Lung (tissue), 11 donors: ENCODE measurements at regions not wholly inside any gene's neighbourhood (a gene's known extent, or its start where the extent isn't known, plus 50 kb on each side); places are given as distances from the start of the nearest gene placed in this dataset.

Source experiments
- ATAC-seq: fragments of 200-7000 bp; cut with Tn5 transposase; one replicate; pipeline ENCODE4 v1.9.1; 2020; ENCODE audit warnings: moderate number of reproducible peaks; ENCODE audit not compliant: insufficient read depth, low FRiP score
- DNase-seq, 3 donors: peaks; one replicate each; pipeline ENCODE4 v3.0.0-alpha.2; 2013 to 2017
- H3K27ac ChIP-seq, 2 donors: one replicate each; pipeline ENCODE4 v1.5.1; 2013; ENCODE audit warnings: mild to moderate bottlenecking in 2 of 2, moderate library complexity in 2 of 2, control low read depth in 1 of 2, inconsistent platforms in 1 of 2, low read depth in 1 of 2, low read length in 1 of 2
- H3K27me3 ChIP-seq, 3 donors: one replicate each; pipeline ENCODE4 v1.5.1; 2013; ENCODE audit warnings: low read length in 2 of 3; ENCODE audit not compliant: control insufficient read depth in 3 of 3, insufficient read depth in 3 of 3
- H3K36me3 ChIP-seq, 4 donors: one replicate each; pipeline ENCODE4 v1.5.1; 2013; ENCODE audit warnings: low read length in 4 of 4, mild to moderate bottlenecking in 1 of 4, moderate library complexity in 1 of 4; ENCODE audit not compliant: control insufficient read depth in 4 of 4, insufficient read depth in 4 of 4
- H3K4me1 ChIP-seq, 5 donors: one replicate each; pipeline ENCODE4 v1.5.1; 2013; ENCODE audit warnings: low read length in 5 of 5, mild to moderate bottlenecking in 2 of 5, moderate library complexity in 1 of 5; ENCODE audit not compliant: control insufficient read depth in 5 of 5, insufficient read depth in 5 of 5
- H3K4me3 ChIP-seq: one replicate; pipeline ENCODE4 v1.5.1; 2013; ENCODE audit warnings: mild to moderate bottlenecking, control low read depth, moderate library complexity
- H3K9ac ChIP-seq, 2 donors: one replicate each; pipeline ENCODE4 v1.5.1; 2013; ENCODE audit warnings: low read length in 2 of 2, control low read depth in 1 of 2; ENCODE audit not compliant: insufficient read depth in 1 of 2
- H3K9me3 ChIP-seq, 4 donors: one replicate each; pipeline ENCODE4 v1.5.1; 2013; ENCODE audit warnings: low read length in 3 of 4, mild to moderate bottlenecking in 1 of 4, moderate library complexity in 1 of 4; ENCODE audit not compliant: control insufficient read depth in 4 of 4, insufficient read depth in 3 of 4
- CTCF ChIP-seq: IDR thresholded peaks from 2 replicates; pipeline ENCODE4 v1.5.1; 2012; ENCODE audit warnings: mild to moderate bottlenecking; ENCODE audit errors: control extremely low read depth, extremely low read depth
- WGBS, 2 donors: extraction: QIAGEN DNeasy Blood & Tissue Kit; methylation state at CpG; one replicate each; pipeline ENCODE4 v1.1.7; 2013; 5-methylcytosine and 5-hydroxymethylcytosine counted together
- donor health status: control.
- donor health status: control.
- donor health status: Bipolar disorder and iron deficiency.
- donor health status: healthy.
- donor health status: DM: yes; HTN: yes; CAD: no.

- peaks cover 0 to 20% (median 7%) of the 10 kb centered on the region in 5 donors for H3K4me1 ChIP-seq
- DNase-seq (peak; percentile 31 to 81 (median 39)), ATAC-seq (no peak)
- no peaks in the 10 kb centered on the region for H3K36me3 ChIP-seq
- no peak for TF ChIP-seq CTCF
- no peaks in the 10 kb centered on the region for H3K27me3 ChIP-seq
- H3K9ac ChIP-seq = no peak overlapping the region
- no peak overlapping the region for H3K27ac ChIP-seq
- H3K4me3 ChIP-seq = no peak overlapping the region
- 77 to 83% methylated on average over 24 of the region's 24 CpGs for WGBS, 2 donors
- H3K9me3 ChIP-seq = no peaks in the 10 kb centered on the region
Measured at GRCh38 chr6:168155821-168156741, 77.1 kb upstream of the FRMD1 start.

- no peak overlapping the region for H3K27ac ChIP-seq
Measured at GRCh38 chr6:168155193-168155592, 76.2 kb upstream of the FRMD1 start.

GRCh38 chr6:168154263-168154917 lies 75.4 kb upstream of the FRMD1 start:
- Histone ChIP-seq H3K4me1 (peaks cover 0 to 23% (median 7%) of the 10 kb centered on the region in 5 donors), H3K9me3 (no peaks in the 10 kb centered on the region), H3K27me3 (no peaks in the 10 kb centered on the region), H3K36me3 (no peaks in the 10 kb centered on the region), H3K9ac (no peak overlapping the region), H3K27ac (no peak overlapping the region), H3K4me3 (no peak overlapping the region)
- WGBS, 2 donors = 74 to 93% methylated on average over 7 of the region's 7 CpGs
- TF ChIP-seq CTCF = no peak
- ATAC-seq (no peak), DNase-seq (no peak)

More at GRCh38 chr6:168155193-168155592, 76.2 kb upstream of the FRMD1 start:
- ATAC-seq (no peak), DNase-seq (no peak)
- TF ChIP-seq CTCF = no peak
- Histone ChIP-seq H3K4me3 (no peak overlapping the region), H3K4me1 (peaks cover 0 to 23% (median 7%) of the 10 kb centered on the region in 5 donors), H3K9me3 (no peaks in the 10 kb centered on the region), H3K36me3 (no peaks in the 10 kb centered on the region), H3K9ac (no peak overlapping the region), H3K27me3 (no peaks in the 10 kb centered on the region)
- WGBS, 2 donors = 86 to 96% methylated on average over 5 of the region's 5 CpGs
